ENCODE measurements at regions not wholly inside any gene's neighbourhood (a gene's known extent, or its start where the extent isn't known, plus 50 kb on each side); places are given as distances from the start of the nearest gene placed in this dataset.

- TF ChIP-seq, protein P1, sequence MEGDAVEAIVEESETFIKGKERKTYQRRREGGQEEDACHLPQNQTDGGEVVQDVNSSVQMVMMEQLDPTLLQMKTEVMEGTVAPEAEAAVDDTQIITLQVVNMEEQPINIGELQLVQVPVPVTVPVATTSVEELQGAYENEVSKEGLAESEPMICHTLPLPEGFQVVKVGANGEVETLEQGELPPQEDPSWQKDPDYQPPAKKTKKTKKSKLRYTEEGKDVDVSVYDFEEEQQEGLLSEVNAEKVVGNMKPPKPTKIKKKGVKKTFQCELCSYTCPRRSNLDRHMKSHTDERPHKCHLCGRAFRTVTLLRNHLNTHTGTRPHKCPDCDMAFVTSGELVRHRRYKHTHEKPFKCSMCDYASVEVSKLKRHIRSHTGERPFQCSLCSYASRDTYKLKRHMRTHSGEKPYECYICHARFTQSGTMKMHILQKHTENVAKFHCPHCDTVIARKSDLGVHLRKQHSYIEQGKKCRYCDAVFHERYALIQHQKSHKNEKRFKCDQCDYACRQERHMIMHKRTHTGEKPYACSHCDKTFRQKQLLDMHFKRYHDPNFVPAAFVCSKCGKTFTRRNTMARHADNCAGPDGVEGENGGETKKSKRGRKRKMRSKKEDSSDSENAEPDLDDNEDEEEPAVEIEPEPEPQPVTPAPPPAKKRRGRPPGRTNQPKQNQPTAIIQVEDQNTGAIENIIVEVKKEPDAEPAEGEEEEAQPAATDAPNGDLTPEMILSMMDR (IDR thresholded peaks at IDR 0.05): no peak
- ATAC-seq (peak; percentile 91), DNase-seq (no peak)
- no peaks in the 10 kb centered on the region for H3K9me3 ChIP-seq
- intact Hi-C loops (cut with DNase I, micrococcal nuclease): no loop called here
- H3K36me3 ChIP-seq (ENCODE audit: low read depth): no peaks in the 10 kb centered on the region
- H3K4me3 ChIP-seq: no peak overlapping the region
- H3K4me1 ChIP-seq (ENCODE audit: low read depth): no peaks in the 10 kb centered on the region
Measured at GRCh38 chr4:148515248-148515647, 73.0 kb upstream of the NR3C2 start.

GRCh38 chr4:148514581-148514980 is 72.4 kb upstream of the NR3C2 start:
- Histone ChIP-seq H3K4me3 (no peak overlapping the region), H3K9me3 (no peaks in the 10 kb centered on the region), H3K36me3 (ENCODE audit: low read depth) (no peaks in the 10 kb centered on the region), H3K4me1 (ENCODE audit: low read depth) (no peaks in the 10 kb centered on the region)
- intact Hi-C loops (cut with DNase I, micrococcal nuclease): no loop called here
- DNase-seq: no peak
- TF ChIP-seq, protein P1 (IDR thresholded peaks at IDR 0.05): no peak
- ATAC-seq: no peak

DNA sequence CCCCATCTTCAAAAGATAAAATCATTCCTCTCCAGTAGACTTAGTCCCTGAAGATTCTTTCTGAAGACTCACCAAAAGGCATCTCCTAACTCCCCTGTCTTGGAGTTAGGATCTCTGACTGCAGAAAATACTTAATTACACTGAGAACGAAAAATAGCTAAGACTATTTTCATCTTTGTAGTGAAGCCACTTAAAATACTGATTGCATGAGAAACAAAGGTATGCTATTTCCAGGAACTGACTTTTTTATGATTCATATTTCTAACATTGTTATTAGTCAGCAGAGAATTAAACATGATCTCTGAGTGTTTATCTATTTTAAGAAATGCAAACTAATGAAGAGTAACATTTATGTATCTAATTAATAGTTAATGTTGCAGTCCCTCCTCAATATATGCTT is 71.8 kb upstream of the NR3C2 start:
- Histone ChIP-seq H3K36me3 (ENCODE audit: low read depth) (no peaks in the 10 kb centered on the region), H3K4me1 (ENCODE audit: low read depth) (no peaks in the 10 kb centered on the region), H3K9me3 (no peaks in the 10 kb centered on the region), H3K4me3 (no peak overlapping the region)
- ATAC-seq (no peak), DNase-seq (no peak)
- TF ChIP-seq, protein P1 (IDR thresholded peaks at IDR 0.05): no peak
- intact Hi-C loops (cut with DNase I, micrococcal nuclease): no loop called here

- TF ChIP-seq, protein P1 (IDR thresholded peaks at IDR 0.05): no peak
Measured at GRCh38 chr4:148510211-148510610, 68.0 kb upstream of the NR3C2 start.

GRCh38 chr4:148503681-148504080 is 61.5 kb upstream of the NR3C2 start:
- TF ChIP-seq, protein P1 (IDR thresholded peaks at IDR 0.05): no peak
- Histone ChIP-seq H3K4me1 (ENCODE audit: low read depth) (no peaks in the 10 kb centered on the region), H3K4me3 (no peak overlapping the region), H3K36me3 (ENCODE audit: low read depth) (no peaks in the 10 kb centered on the region), H3K9me3 (no peaks in the 10 kb centered on the region)
- intact Hi-C loops (cut with DNase I, micrococcal nuclease): no loop called here
- ATAC-seq (no peak), DNase-seq (no peak)

More at GRCh38 chr4:148510211-148510610, 68.0 kb upstream of the NR3C2 start:
- no peaks in the 10 kb centered on the region for H3K9me3 ChIP-seq
- intact Hi-C loops (cut with DNase I, micrococcal nuclease): no loop called here
- no peak for ATAC-seq
- no peak for DNase-seq
- H3K36me3 ChIP-seq (ENCODE audit: low read depth): no peaks in the 10 kb centered on the region
- H3K4me1 ChIP-seq (ENCODE audit: low read depth): no peaks in the 10 kb centered on the region
- no peak overlapping the region for H3K4me3 ChIP-seq

GRCh38 chr4:148497258-148497657 is 55.0 kb upstream of the NR3C2 start:
- ATAC-seq: no peak
- intact Hi-C loops (cut with DNase I, micrococcal nuclease): no loop called here

More at GRCh38 chr4:148497258-148497657, 55.0 kb upstream of the NR3C2 start:
- no peak for DNase-seq
- H3K36me3 ChIP-seq (ENCODE audit: low read depth): no peaks in the 10 kb centered on the region
- TF ChIP-seq, protein P1 (IDR thresholded peaks at IDR 0.05): no peak
- H3K4me3 ChIP-seq: no peak overlapping the region
- no peaks in the 10 kb centered on the region for H3K4me1 ChIP-seq (ENCODE audit: low read depth)
- H3K9me3 ChIP-seq: no peaks in the 10 kb centered on the region

Data from mucosa of descending colon (tissue), 3 donors.